ENCODE measurements at regions not wholly inside any gene's neighbourhood (a gene's known extent, or its start where the extent isn't known, plus 50 kb on each side); places are given as distances from the start of the nearest gene placed in this dataset.

DNA sequence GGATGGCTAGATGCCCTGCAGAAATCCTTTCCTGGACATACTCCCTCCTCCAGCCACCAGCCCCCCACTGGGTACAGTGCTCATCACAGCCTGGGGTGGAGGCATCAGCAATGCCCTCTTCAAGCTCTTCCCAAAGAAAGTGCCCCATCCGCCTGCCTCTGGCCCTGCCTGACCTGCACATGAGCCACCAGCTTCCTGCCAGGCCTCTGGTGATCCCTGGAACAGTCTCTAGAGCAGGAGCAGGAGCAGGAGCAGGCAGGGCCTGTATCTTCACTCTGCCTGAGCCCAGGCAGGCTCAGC, 54.1 kb upstream of the CAB39 start:
- H3K27me3 ChIP-seq (ENCODE audit: control insufficient read depth in 3 of 3, insufficient read depth in 3 of 3, low read length in 3 of 3) = no peaks in the 10 kb centered on the region
- no peak overlapping the region for H3K4me3 ChIP-seq (ENCODE audit: low read length in 3 of 3)
- H3K27ac ChIP-seq (ENCODE audit: low read depth, low read length) = no peak overlapping the region
- peaks cover 5 to 25% (median 15%) of the 10 kb centered on the region in 3 donors for H3K4me1 ChIP-seq (ENCODE audit: control insufficient read depth in 3 of 3, insufficient read depth in 3 of 3, low read length in 3 of 3)
- no peaks in the 10 kb centered on the region for H3K9me3 ChIP-seq (ENCODE audit: control insufficient read depth in 3 of 3, low read length in 3 of 3)
- no peaks in the 10 kb centered on the region for H3K36me3 ChIP-seq (ENCODE audit: control insufficient read depth in 3 of 3, insufficient read depth in 3 of 3, low read length in 3 of 3)
- no peak overlapping the region for H3K9ac ChIP-seq (ENCODE audit: low read depth in 1 of 3, low read length in 3 of 3)

DNA sequence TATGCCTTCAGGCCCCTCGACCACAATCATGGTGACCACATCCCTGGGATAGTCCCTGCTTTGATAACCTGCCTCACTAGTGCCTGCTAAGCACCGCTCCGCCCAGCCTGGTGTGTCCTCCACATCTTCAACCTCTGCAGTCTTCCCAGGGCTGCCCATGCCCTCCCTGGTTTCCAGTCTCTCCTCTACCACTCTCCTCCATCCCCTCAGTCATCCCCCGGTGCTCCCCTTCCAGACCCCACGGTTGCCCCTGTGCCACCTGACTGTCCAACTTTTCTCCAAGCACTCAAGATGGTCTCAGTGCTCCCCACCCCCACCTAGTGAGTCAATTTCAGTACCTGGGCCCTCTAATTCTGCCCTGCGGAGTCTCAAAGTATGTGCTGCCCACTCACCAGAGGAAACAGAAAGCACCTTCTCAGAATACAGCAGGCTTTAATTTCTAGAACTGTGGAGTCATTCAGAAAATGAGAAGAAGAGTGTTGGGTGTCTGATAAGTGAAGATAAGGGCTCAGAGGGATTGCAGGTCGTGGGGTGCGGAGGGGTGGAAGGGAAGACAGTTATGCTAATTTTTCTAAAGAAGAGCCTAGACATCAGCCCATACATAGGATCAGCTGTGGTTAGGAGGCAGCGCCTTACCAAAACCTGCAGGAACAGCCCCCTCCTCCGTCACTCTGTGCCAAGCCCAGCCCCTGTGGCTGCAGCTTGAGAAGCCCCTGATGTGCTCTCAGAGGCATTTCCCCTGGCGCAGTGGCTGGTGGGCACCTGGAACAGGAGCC, 53.6 kb upstream of the CAB39 start:
- Histone ChIP-seq H3K36me3 (ENCODE audit: control insufficient read depth in 3 of 3, insufficient read depth in 3 of 3, low read length in 3 of 3) (no peaks in the 10 kb centered on the region), H3K27me3 (ENCODE audit: control insufficient read depth in 3 of 3, insufficient read depth in 3 of 3, low read length in 3 of 3) (no peaks in the 10 kb centered on the region), H3K9ac (ENCODE audit: low read depth in 1 of 3, low read length in 3 of 3) (no peak overlapping the region), H3K4me1 (ENCODE audit: control insufficient read depth in 3 of 3, insufficient read depth in 3 of 3, low read length in 3 of 3) (peaks cover 5 to 27% (median 19%) of the 10 kb centered on the region in 3 donors), H3K9me3 (ENCODE audit: control insufficient read depth in 3 of 3, low read length in 3 of 3) (no peaks in the 10 kb centered on the region), H3K4me3 (ENCODE audit: low read length in 3 of 3) (no peak overlapping the region), H3K27ac (ENCODE audit: low read depth, low read length) (no peak overlapping the region)

DNA sequence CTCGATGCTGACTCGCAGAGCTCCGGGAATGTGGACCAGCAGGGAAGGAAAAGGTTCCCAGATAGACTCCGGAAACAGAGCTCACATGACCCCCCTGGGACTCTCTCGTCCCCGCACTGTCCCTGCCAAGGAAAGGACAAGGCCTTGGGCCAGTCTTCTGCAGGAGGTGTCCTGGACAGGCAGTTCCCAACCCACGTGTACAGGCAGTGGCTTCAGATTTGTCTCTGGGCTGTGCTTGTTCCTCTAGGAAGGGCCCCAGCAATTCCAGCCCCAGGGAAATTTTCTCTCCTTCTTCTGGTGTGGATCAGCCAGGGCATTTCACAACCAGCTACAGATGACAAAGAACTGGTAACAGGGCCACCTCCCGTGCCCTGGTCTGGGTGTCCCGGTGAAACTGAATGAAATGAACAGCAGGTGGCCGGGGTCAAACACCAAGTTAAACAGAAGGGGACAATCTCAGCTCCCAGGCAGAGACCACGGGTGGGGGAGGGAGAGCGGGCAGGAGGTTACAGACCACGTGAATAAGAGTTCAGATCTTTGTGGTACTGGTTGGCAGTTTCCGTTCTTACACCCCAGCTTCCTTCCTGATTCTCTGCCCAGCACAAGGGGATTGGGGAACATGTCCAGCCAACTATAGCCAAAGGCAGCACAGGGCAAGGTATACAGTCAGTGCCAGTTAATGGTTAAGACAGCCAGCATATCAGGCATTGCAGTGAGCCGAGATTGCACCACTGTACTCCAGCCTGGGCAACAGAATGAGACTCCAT, 52.2 kb upstream of the CAB39 start:
- no peaks in the 10 kb centered on the region for H3K9me3 ChIP-seq (ENCODE audit: control insufficient read depth in 3 of 3, low read length in 3 of 3)
- H3K27ac ChIP-seq (ENCODE audit: low read depth, low read length) = peak overlapping the region; percentile 56
- no peaks in the 10 kb centered on the region for H3K36me3 ChIP-seq (ENCODE audit: control insufficient read depth in 3 of 3, insufficient read depth in 3 of 3, low read length in 3 of 3)
- H3K9ac ChIP-seq (ENCODE audit: low read depth in 1 of 3, low read length in 3 of 3) = peak overlapping the region in 1 of 3 donors; percentile 30
- peaks cover 14 to 40% (median 30%) of the 10 kb centered on the region in 3 donors for H3K4me1 ChIP-seq (ENCODE audit: control insufficient read depth in 3 of 3, insufficient read depth in 3 of 3, low read length in 3 of 3)
- H3K4me3 ChIP-seq (ENCODE audit: low read length in 3 of 3) = no peak overlapping the region
- no peaks in the 10 kb centered on the region for H3K27me3 ChIP-seq (ENCODE audit: control insufficient read depth in 3 of 3, insufficient read depth in 3 of 3, low read length in 3 of 3)

DNA sequence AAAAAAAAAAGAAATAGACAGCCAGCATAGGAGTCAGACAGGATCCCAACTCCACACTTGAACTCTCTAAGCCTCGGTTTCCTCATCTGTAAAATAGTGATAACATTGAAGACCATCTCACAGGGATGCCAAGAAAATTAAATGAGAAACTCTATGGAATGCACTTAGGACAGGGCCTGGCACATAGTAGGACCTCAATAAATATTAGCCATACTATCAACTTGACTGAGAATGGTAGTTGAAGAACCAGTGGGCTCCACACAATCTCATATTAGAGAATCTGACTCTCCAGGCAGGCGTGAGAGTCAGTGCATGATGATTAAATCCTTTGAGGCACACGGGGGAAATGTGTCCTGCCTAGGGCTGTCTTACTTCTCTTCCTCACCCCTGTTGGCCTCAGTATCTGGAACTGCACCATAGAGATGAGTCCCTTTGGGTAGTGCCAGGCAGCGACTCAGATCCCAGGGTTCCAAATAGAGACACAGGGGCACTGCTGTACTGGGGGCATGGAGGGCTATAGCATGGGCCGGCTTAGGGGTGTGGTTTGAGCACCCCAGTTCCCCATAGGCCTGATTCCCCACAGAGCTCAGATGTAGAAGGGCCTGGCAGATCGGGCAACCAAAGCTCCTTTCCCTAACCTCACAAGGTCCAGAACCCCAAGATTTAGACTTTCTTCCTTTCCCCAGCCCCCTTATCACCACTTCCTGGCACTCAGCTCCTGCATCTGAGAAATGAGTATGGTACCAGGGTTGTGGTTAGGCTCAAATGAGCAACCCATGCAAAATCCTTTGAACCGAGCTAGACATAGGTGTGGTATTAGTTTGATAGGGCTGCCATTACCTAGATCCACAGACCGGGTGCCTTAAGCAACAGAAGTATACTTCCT, 51.3 kb upstream of the CAB39 start:
- H3K4me1 ChIP-seq (ENCODE audit: control insufficient read depth in 3 of 3, insufficient read depth in 3 of 3, low read length in 3 of 3) = peaks cover 14 to 41% (median 30%) of the 10 kb centered on the region in 3 donors
- H3K27me3 ChIP-seq (ENCODE audit: control insufficient read depth in 3 of 3, insufficient read depth in 3 of 3, low read length in 3 of 3) = no peaks in the 10 kb centered on the region
- no peaks in the 10 kb centered on the region for H3K9me3 ChIP-seq (ENCODE audit: control insufficient read depth in 3 of 3, low read length in 3 of 3)
- no peaks in the 10 kb centered on the region for H3K36me3 ChIP-seq (ENCODE audit: control insufficient read depth in 3 of 3, insufficient read depth in 3 of 3, low read length in 3 of 3)
- H3K4me3 ChIP-seq (ENCODE audit: low read length in 3 of 3) = no peak overlapping the region
- H3K9ac ChIP-seq (ENCODE audit: low read depth in 1 of 3, low read length in 3 of 3) = no peak overlapping the region
- no peak overlapping the region for H3K27ac ChIP-seq (ENCODE audit: low read depth, low read length)
